Aorta (tissue), 5 donors: ENCODE measurements at regions not wholly inside any gene's neighbourhood (a gene's known extent, or its start where the extent isn't known, plus 50 kb on each side); places are given as distances from the start of the nearest gene placed in this dataset.

ENCODE experiments used
- ATAC-seq: fragments of 200-7000 bp; cut with Tn5 transposase; one replicate; pipeline ENCODE4 v1.9.1; 2022; ENCODE audit warnings: moderate library complexity; ENCODE audit not compliant: low FRiP score
- DNase-seq, 2 donors: peaks; one replicate each; pipeline ENCODE4 v3.0.0-alpha.2; 2020
- H3K27ac ChIP-seq, 2 donors: one replicate each; pipeline ENCODE4 v1.5.1; 2013; ENCODE audit warnings: low read length in 2 of 2, mild to moderate bottlenecking in 2 of 2, moderate library complexity in 2 of 2, control low read depth in 1 of 2, inconsistent platforms in 1 of 2, low read depth in 1 of 2
- H3K27me3 ChIP-seq, 2 donors: one replicate each; pipeline ENCODE4 v1.6.1; 2013; ENCODE audit warnings: control low read depth in 1 of 2, low read length in 1 of 2, mild to moderate bottlenecking in 1 of 2, moderate library complexity in 1 of 2; ENCODE audit not compliant: insufficient read depth in 2 of 2, control insufficient read depth in 1 of 2
- H3K36me3 ChIP-seq, 2 donors: one replicate each; pipeline ENCODE4 v1.6.1; 2013; ENCODE audit warnings: control low read depth in 1 of 2, low read length in 1 of 2, mild to moderate bottlenecking in 1 of 2; ENCODE audit not compliant: insufficient read depth in 2 of 2, control insufficient read depth in 1 of 2
- H3K4me1 ChIP-seq, 2 donors: one replicate each; pipeline ENCODE4 v1.6.1; 2013; ENCODE audit warnings: low read length in 2 of 2, control low read depth in 1 of 2, mild to moderate bottlenecking in 1 of 2, moderate library complexity in 1 of 2; ENCODE audit not compliant: insufficient read depth in 2 of 2, control insufficient read depth in 1 of 2
- H3K4me3 ChIP-seq, 2 donors: one replicate each; pipeline ENCODE4 v1.5.1; 2013; ENCODE audit warnings: low read length in 2 of 2, control low read depth in 1 of 2, mild to moderate bottlenecking in 1 of 2
- H3K9me3 ChIP-seq: one replicate; pipeline ENCODE4 v1.6.1; 2013; ENCODE audit warnings: mild to moderate bottlenecking, low read length; ENCODE audit not compliant: control insufficient read depth
- WGBS, 2 donors: extraction: QIAGEN DNeasy Blood & Tissue Kit; methylation state at CpG; one replicate each; pipeline ENCODE4 v1.1.7; 2013; 5-methylcytosine and 5-hydroxymethylcytosine counted together
- intact Hi-C, 2 donors: fragments of 100-400 bp; cut with DNase I; formaldehyde crosslinking; loops; one replicate each; pipeline versions ENCODE4 v1.14.2 to v1.15.0; 2022
- donor health status: healthy with polysubstance abuse.
- donor health status: Bipolar disorder and iron deficiency.
- donor health status: DM: no; HTN: no; CAD: no.
- donor health status: DM: no; HTN: no; CAD: no.
- donor health status: DM: yes; HTN: yes; CAD: no.

- WGBS, 2 donors = 17 to 19% methylated on average over 12 of the region's 12 CpGs
Observed at GRCh38 chr1:58902830-58903513, 119.1 kb upstream of the JUN start.

GRCh38 chr1:58903514-58904298 is 119.9 kb upstream of the JUN start:
- peak; percentile 98 for ATAC-seq
- peak overlapping the region; percentile 83 to 94 for H3K27ac ChIP-seq
- H3K9me3 ChIP-seq = no peaks in the 10 kb centered on the region
- WGBS, 2 donors = 0% methylated on average over 66 to 70 of the region's 70 CpGs
- H3K4me1 ChIP-seq = no peaks in the 10 kb centered on the region
- peak; percentile 97 to 98 for DNase-seq
- H3K36me3 ChIP-seq = no peaks in the 10 kb centered on the region
- intact Hi-C loops = loop anchor here (1.0 to 10.0 kb wide), 7 partner anchors 87 to 489 kb away; partner anchors contain the start of genes FGGY (in 1 of the 2) and JUN (in 1 of the 2)
- H3K27me3 ChIP-seq = no peaks in the 10 kb centered on the region
- H3K4me3 ChIP-seq = peak overlapping the region; percentile 24 to 42

More at GRCh38 chr1:58902830-58903513, 119.1 kb upstream of the JUN start:
- intact Hi-C loops = loop anchor here (1.0 to 10.0 kb wide), 7 partner anchors 87 to 489 kb away; partner anchors contain the start of genes FGGY (in 1 of the 2) and JUN (in 1 of the 2)
- H3K27ac ChIP-seq = peak overlapping the region; percentile 83 to 94
- no peaks in the 10 kb centered on the region for H3K36me3 ChIP-seq
- H3K4me3 ChIP-seq = peak overlapping the region; percentile 22 to 42
- no peaks in the 10 kb centered on the region for H3K27me3 ChIP-seq
- H3K9me3 ChIP-seq = no peaks in the 10 kb centered on the region
- ATAC-seq (no peak), DNase-seq (no peak)
- H3K4me1 ChIP-seq = no peaks in the 10 kb centered on the region

- H3K27me3 ChIP-seq = no peaks in the 10 kb centered on the region
- H3K9me3 ChIP-seq = no peaks in the 10 kb centered on the region
- no peaks in the 10 kb centered on the region for H3K36me3 ChIP-seq
- WGBS, 2 donors = 39% methylated on average over 8 of the region's 8 CpGs
- DNase-seq (no peak), ATAC-seq (no peak)
- intact Hi-C loops = loop anchor here (5.0 to 10.0 kb wide), 7 partner anchors 90 to 488 kb away; partner anchors contain the start of gene FGGY (in 1 of the 2)
- H3K4me1 ChIP-seq = no peaks in the 10 kb centered on the region
- H3K4me3 ChIP-seq = peak overlapping the region in 1 of 2 donors; percentile 24
- peak overlapping the region; percentile 19 to 54 for H3K27ac ChIP-seq
Observed at GRCh38 chr1:58904299-58905125, 120.7 kb upstream of the JUN start.

GRCh38 chr1:58905126-58905490 is 121.3 kb upstream of the JUN start:
- H3K27ac ChIP-seq = no peak overlapping the region

GRCh38 chr1:58905628-58906221 is 121.9 kb upstream of the JUN start:
- Histone ChIP-seq H3K4me3 (no peak overlapping the region), H3K36me3 (no peaks in the 10 kb centered on the region), H3K27ac (no peak overlapping the region), H3K27me3 (no peaks in the 10 kb centered on the region), H3K9me3 (no peaks in the 10 kb centered on the region), H3K4me1 (no peaks in the 10 kb centered on the region)
- intact Hi-C loops = loop anchor here (5.0 to 10.0 kb wide), 4 partner anchors 91 to 259 kb away; no protein-coding TSS in a partner anchor
- WGBS, 2 donors = 80 to 83% methylated on average over 3 of the region's 3 CpGs
- DNase-seq (no peak), ATAC-seq (no peak)

More at GRCh38 chr1:58905126-58905490, 121.3 kb upstream of the JUN start:
- no peak overlapping the region for H3K4me3 ChIP-seq
- H3K9me3 ChIP-seq = no peaks in the 10 kb centered on the region
- no peaks in the 10 kb centered on the region for H3K27me3 ChIP-seq
- WGBS, 2 donors = 52 to 62% methylated on average over 3 of the region's 3 CpGs
- intact Hi-C loops = loop anchor here (5.0 to 10.0 kb wide), 4 partner anchors 90 to 260 kb away; no protein-coding TSS in a partner anchor
- no peak for DNase-seq
- no peaks in the 10 kb centered on the region for H3K4me1 ChIP-seq
- no peaks in the 10 kb centered on the region for H3K36me3 ChIP-seq
- no peak for ATAC-seq

- 37 to 52% methylated on average over 3 of the region's 3 CpGs for WGBS, 2 donors
- no peak for DNase-seq
- no peaks in the 10 kb centered on the region for H3K27me3 ChIP-seq
- H3K9me3 ChIP-seq = no peaks in the 10 kb centered on the region
- no peak overlapping the region for H3K4me3 ChIP-seq
- no peaks in the 10 kb centered on the region for H3K4me1 ChIP-seq
- intact Hi-C loops = loop anchor here (5.0 to 10.0 kb wide), 4 partner anchors 93 to 257 kb away; no protein-coding TSS in a partner anchor
- peak overlapping the region in 1 of 2 donors; percentile 6 for H3K27ac ChIP-seq
- no peak for ATAC-seq
- no peaks in the 10 kb centered on the region for H3K36me3 ChIP-seq
Observed at GRCh38 chr1:58907398-58907797, 123.6 kb upstream of the JUN start.

- WGBS, 2 donors = 79 to 80% methylated on average over 3 of the region's 3 CpGs
- ATAC-seq = no peak
- H3K9me3 ChIP-seq = no peaks in the 10 kb centered on the region
- peak overlapping the region in 1 of 2 donors; percentile 28 for H3K27ac ChIP-seq
- no peak overlapping the region for H3K4me3 ChIP-seq
- no peaks in the 10 kb centered on the region for H3K4me1 ChIP-seq
- intact Hi-C loops = loop anchor here (5.0 to 10.0 kb wide), 4 partner anchors 94 to 256 kb away; no protein-coding TSS in a partner anchor
- no peaks in the 10 kb centered on the region for H3K27me3 ChIP-seq
- DNase-seq = no peak
- no peaks in the 10 kb centered on the region for H3K36me3 ChIP-seq
Observed at GRCh38 chr1:58908561-58909560, 125.0 kb upstream of the JUN start.
